Glomerular visceral epithelial cell (primary cell): ENCODE measurements at regions not wholly inside any gene's neighbourhood (a gene's known extent, or its start where the extent isn't known, plus 50 kb on each side); places are given as distances from the start of the nearest gene placed in this dataset.

Experiments
- DNase-seq: peaks from one replicate; pipeline ENCODE4 v3.0.0-alpha.2; 2016; ENCODE audit errors: extremely low spot score

DNA sequence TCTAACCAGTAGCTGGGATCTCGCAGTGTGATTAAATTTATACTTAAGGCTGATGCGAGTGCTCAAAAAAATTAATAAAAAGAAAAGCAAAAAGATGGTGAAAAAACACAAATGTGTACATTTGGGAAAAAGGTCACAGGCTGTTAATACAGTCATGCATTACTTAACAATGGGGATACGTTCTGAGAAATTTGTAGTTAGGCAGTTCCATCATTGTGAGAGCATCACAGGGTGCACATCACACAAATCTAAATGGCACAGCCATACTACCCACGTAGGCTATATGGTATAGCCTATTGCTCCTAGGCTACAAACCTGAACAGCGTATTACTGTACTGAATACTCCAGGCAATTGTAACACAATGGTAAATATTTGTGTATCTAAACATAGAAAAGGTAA, 142.4 kb upstream of the MYOCD start:
- DNase-seq: no peak

- no peak for DNase-seq
These were observed 137.7 kb upstream of the MYOCD start for GRCh38 chr17:12528036-12528435.

DNA sequence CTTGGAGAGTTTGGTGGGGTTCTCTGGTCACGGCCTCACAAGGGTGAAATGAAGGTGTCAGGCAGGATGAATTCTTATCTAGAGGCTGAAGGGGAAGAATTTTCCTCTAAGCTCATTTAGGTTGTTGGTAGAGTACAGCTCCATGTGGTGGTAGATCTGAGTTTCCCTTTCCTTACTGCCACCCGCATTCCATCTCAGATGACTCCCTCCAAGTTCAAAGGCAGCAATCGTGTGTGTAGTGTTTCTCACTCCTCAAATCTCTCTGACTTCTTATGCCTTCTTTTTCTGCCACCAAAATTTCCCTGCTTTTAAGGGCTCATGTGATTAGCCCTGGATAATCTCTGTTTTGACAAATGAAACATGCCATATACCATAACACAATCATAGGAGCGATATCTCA, 135.5 kb upstream of the MYOCD start:
- no peak for DNase-seq

- DNase-seq: no peak
These were observed 129.7 kb upstream of the MYOCD start for GRCh38 chr17:12536021-12536420.

- no peak for DNase-seq
These were observed 129.2 kb upstream of the MYOCD start for GRCh38 chr17:12536472-12536871.

DNA sequence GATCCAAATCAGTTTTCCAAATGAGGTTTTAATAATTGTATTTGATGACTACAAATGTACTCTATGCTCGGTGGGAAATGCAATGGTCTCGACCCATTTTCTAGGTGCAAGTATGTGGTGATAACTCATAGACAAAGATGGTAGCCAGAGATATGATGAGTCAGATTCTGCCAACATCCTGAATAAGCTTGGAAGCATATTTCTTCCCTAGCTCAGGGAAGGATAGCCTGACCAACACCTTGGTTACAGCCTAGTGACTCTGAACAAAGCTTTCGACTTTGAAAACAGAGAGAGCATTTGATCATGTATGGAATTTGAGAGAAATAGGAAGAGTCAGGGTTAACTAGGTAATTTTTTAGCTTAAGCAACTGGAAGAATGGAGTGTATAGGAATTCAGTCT, 128.3 kb upstream of the MYOCD start:
- no peak for DNase-seq

DNA sequence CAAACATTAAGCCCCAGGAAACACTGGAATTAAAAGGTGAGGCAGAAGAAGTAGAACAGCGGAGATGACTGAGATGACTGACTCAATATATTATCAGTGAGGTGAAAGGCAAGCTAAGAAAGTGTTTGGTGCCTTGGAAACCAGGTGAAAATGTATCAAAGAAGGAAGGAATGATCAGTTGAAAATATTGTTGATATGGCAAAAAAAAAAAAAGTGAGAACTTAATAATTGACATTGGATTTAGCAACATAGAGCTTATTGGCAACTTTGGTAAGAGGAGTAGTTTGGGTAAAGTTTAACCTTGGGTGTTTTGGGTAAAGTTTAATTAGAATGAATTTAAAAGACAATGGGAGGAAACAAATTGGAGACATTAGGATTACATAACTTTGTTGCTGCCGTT, 127.7 kb upstream of the MYOCD start:
- no peak for DNase-seq

DNA sequence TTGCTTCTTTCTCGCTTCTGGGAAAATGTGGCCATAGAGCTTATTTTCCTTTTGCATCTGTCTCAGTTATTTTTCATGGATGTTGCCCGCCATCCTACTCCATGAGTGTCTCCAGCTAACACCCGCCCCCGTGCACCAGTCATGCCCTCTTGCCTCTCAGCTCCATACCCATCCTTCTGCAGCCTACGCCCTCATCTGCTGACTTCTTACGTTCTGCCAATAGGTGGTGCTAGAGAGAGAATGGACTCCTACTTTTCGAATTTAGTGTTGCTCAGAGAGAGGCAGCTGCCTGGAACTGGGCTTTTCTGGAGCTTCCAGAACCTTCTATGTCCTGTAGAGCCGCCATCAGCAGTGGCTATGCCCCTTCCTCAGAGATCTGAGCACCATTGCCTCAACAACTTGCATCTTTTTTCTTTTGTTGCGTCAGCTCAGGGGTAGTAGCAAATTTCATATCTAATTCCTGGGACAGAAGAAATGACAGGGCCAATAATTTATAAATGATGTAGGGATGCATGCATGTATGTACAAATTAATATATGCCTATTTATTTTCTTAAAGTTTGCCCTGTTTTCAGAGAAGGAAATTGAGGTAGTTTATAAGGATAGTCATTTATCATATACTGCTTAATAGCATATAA, 119.7 kb upstream of the MYOCD start:
- peak; percentile 64 for DNase-seq

GRCh38 chr17:12546983-12547382, 118.7 kb upstream of the MYOCD start:
- DNase-seq: no peak

DNA sequence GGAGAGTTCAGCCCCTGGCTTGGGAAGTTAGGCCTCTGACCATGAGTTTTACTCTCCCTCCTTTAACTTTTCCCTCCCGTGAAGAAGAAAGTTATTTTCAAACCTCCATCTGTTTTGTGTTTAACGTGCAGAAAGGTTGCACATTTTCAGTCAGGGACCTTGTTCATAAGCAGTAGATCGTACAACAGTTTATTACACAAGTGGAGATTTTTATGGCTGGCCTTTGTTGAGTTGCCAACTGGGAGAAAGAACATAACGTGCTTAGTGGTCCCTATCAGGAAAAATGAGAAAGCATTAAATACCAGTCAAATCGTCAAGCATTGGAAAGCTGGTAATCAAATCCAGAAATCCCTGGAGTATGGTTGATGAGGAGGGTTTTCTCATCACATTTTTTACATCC, 117.9 kb upstream of the MYOCD start:
- no peak for DNase-seq

GRCh38 chr17:12548558-12548957, 117.1 kb upstream of the MYOCD start:
- DNase-seq: no peak

GRCh38 chr17:12549499-12550041, 116.1 kb upstream of the MYOCD start:
- DNase-seq: no peak

- no peak for DNase-seq
These were observed 112.1 kb upstream of the MYOCD start for GRCh38 chr17:12553625-12554024.

GRCh38 chr17:12554251-12554650, 111.4 kb upstream of the MYOCD start:
- no peak for DNase-seq

DNA sequence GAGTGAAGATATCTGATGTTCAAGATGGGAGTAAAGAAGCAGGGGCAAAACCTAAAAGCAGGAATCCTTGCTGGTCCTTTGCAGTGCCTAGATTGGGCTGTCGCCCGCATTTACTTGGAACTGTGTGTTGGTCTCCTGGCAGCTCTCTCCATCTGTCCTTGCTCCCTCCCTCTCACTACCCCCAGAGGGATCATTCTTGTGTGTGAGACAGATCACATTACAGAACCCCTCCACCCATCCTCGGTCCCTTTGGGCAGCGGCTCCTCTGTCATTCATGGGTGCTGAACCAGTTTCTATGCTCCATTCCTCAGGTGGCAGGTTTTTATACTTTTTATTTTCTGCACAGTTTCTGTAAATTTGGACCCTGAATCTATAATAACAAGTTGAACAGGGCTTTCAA, 99.4 kb upstream of the MYOCD start:
- DNase-seq: no peak

DNA sequence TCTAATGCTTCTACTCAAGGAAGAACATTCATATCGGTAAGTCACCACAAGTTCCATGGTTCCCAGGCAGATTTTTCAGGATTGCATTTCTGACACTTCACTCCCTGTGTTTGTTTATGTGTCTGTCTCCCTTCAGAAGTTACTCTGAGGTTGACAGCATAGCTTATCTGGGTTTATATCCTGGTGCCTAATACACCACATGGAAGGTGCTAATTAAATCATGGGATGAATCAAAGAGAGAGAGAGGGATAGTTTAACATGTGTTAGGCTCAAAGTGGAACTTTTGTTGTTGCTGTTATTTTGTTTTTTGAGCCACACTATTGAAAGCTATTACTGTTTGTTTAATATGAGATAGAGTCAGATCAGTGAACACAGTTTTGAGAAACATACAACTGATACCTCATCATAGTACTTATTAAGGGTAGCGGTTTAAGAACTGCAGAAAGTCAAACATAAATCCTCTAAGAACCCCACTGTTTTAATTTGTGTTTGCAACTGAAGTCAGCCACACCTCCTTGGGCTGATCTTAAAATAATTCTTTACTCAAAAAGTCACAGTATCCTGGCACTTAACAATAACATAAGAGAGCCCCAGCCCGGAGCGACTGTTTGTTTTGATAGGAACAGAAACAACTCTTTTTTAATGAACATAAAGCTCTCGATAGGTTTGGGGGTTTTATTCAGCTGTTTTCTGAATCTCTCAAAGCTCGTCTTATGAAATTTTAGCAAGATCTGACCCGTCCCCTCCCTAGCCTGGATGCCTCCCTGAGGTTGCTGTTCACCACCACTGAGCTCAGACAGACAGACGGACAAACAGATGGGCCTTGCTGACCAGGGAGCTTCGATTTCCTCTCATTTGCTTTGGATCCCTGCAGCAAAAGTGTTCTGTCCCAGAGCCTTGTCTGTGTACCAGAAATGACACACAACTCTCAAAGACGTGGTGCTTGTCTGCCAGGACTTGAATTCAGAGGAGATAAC, 98.3 kb upstream of the MYOCD start:
- DNase-seq: no peak

- no peak for DNase-seq
These were observed 97.1 kb upstream of the MYOCD start for GRCh38 chr17:12568358-12569251.

DNA sequence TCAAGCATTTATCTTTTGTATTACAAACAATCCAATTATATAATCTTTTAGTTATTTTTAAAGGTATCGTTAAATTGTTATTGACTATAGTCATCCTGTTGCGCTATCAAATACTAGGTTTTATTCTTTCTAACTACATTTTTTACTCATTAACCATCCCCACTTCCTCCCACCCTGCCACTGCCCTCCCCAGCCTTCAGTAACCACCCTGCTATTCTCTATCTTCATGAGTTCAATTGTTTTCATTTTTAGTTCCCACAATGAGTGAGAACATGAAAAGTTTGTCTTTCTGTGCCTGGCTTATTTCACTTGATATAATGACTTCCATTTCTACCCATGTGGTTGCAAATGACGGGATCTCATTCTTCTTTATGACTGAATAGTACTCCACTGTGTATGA, 94.1 kb upstream of the MYOCD start:
- no peak for DNase-seq

GRCh38 chr17:12574525-12574924, 91.2 kb upstream of the MYOCD start:
- no peak for DNase-seq

GRCh38 chr17:12575641-12576040, 90.0 kb upstream of the MYOCD start:
- no peak for DNase-seq

GRCh38 chr17:12579288-12579687, 86.4 kb upstream of the MYOCD start:
- no peak for DNase-seq

DNA sequence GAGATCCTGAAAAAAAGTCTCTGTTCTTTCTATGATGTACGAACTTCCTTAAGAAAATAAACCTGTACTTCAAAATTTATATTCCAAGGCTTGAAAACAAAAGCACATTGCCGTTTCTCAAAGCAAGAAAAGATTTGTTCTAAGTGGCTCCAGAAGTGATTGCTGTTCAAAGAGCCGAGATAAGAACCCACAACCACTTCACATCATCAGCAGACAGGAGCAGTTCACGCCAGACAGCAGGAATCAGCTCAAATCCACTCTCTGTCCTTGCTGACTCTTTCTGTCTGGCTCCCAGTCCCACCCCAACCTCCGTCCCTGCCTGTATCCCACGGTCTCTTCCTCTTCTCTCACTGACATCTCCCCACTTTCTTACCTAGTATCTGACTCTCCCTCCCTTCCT, 85.0 kb upstream of the MYOCD start:
- DNase-seq: no peak
